ENCODE measurements at regions not wholly inside any gene's neighbourhood (a gene's known extent, or its start where the extent isn't known, plus 50 kb on each side); places are given as distances from the start of the nearest gene placed in this dataset.

DNA sequence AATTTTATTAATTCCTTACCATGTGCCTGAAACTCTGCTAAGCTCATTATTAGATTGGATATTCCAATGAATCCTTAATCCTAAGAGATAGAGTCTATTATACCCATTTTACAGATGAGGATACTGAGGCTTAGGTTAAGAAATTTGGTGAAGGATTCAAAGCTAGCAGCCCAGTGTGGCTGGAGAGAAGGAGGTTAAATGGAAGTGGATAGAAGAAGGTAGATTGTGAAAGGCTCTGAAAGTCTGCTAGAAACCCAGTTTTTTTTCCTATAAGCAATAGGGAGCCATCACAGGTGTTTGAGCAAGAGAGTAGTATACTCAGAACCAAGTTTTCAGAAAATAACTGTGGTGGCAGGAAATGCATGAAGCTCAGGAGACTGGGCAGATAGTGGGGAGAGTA, 265.8 kb upstream of the NEBL start:
- DNase-seq (ENCODE audit: low spot score): no peak
- TF ChIP-seq CTCF (IDR thresholded peaks at IDR 0.05; ENCODE audit: extremely low read depth, missing control alignments): no peak

GRCh38 chr10:21161647-21162046, 264.5 kb upstream of the NEBL start:
- DNase-seq (ENCODE audit: low spot score): no peak
- TF ChIP-seq CTCF (IDR thresholded peaks at IDR 0.05; ENCODE audit: extremely low read depth, missing control alignments): no peak

GRCh38 chr10:21161090-21161625, 264.0 kb upstream of the NEBL start:
- TF ChIP-seq CTCF (IDR thresholded peaks at IDR 0.05; ENCODE audit: extremely low read depth, missing control alignments): no peak
- no peak for DNase-seq (ENCODE audit: low spot score)

DNA sequence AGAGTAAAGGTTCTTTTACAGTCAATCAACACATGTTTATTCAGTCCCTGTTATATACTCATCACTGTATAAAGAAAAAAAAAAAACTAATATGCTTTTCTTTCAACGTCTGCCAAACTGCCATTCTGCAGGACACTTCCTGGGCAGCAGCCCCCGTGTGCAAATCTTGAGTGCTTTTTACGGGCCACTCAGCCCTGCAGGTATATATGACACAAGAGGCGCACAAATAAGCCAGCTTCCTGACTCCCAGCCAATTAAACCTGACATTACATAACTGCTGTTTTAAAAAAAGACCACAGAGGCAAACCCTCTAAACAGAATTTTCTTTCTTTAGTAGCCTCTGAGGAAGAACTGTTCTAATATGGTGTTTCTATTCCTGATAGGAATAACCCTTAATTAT, 263.0 kb upstream of the NEBL start:
- no peak for DNase-seq (ENCODE audit: low spot score)
- TF ChIP-seq CTCF (IDR thresholded peaks at IDR 0.05; ENCODE audit: extremely low read depth, missing control alignments): no peak

DNA sequence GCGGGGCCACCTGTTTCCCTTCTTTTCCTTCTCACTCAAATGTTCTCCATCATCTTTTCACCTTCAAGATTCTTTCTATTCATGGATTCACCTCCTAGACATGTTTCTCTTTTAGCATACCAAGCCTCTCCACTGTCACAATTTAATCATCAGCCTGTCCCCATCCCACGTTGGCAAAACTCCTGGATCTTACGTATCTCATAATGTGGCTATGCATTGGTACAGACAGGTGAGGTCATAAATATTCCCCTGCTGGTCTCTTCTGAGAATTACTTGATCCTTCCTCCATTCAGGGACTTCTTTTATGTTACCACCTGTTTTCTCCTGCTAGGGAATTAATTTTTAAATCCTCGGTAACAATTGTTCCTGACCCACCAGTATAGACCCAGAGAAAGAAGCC, 262.6 kb upstream of the NEBL start:
- DNase-seq (ENCODE audit: low spot score): no peak
- no peak for TF ChIP-seq CTCF (IDR thresholded peaks at IDR 0.05; ENCODE audit: extremely low read depth, missing control alignments)

- no peak for DNase-seq (ENCODE audit: low spot score)
- no peak for TF ChIP-seq CTCF (IDR thresholded peaks at IDR 0.05; ENCODE audit: extremely low read depth, missing control alignments)
Observed at GRCh38 chr10:21158301-21158700, 261.2 kb upstream of the NEBL start.

GRCh38 chr10:21157664-21158063, 260.6 kb upstream of the NEBL start:
- TF ChIP-seq CTCF (IDR thresholded peaks at IDR 0.05; ENCODE audit: extremely low read depth, missing control alignments): no peak
- no peak for DNase-seq (ENCODE audit: low spot score)

Data from GM20000 (cell line).